ENCODE measurements at regions not wholly inside any gene's neighbourhood (a gene's known extent, or its start where the extent isn't known, plus 50 kb on each side); places are given as distances from the start of the nearest gene placed in this dataset.
"Not testable (repeated sequence)": the region's sequence is repeated elsewhere in the genome, so short reads cannot be mapped to it uniquely, and the experiment has no call there.

- H3K36me3 ChIP-seq (ENCODE audit: control insufficient read depth in 1 of 2, insufficient read depth in 2 of 2, low read length in 1 of 2), result no peaks in the 10 kb centered on the region
- no peaks in the 10 kb centered on the region for H3K4me1 ChIP-seq (ENCODE audit: control insufficient read depth in 1 of 2, insufficient read depth in 2 of 2, low read length in 2 of 2)
- 41 to 43% methylated on average over 3 of the region's 3 CpGs for WGBS, 2 donors
- no peak overlapping the region for H3K4me3 ChIP-seq (ENCODE audit: low read length in 2 of 2)
- H3K27me3 ChIP-seq (ENCODE audit: control insufficient read depth in 1 of 2, insufficient read depth in 2 of 2, low read length in 1 of 2), result no peaks in the 10 kb centered on the region
- intact Hi-C loops (cut with DNase I), result no loop called here
- DNase-seq (no peak), ATAC-seq (ENCODE audit: low FRiP score) (no peak)
- peaks cover 2% of the 10 kb centered on the region for H3K9me3 ChIP-seq (ENCODE audit: control insufficient read depth, low read length)
- H3K27ac ChIP-seq (ENCODE audit: low read depth in 1 of 2, low read length in 2 of 2), result no peak overlapping the region
Observed at GRCh38 chr3:140794507-140794906, 116.6 kb downstream of the TRIM42 start.

DNA sequence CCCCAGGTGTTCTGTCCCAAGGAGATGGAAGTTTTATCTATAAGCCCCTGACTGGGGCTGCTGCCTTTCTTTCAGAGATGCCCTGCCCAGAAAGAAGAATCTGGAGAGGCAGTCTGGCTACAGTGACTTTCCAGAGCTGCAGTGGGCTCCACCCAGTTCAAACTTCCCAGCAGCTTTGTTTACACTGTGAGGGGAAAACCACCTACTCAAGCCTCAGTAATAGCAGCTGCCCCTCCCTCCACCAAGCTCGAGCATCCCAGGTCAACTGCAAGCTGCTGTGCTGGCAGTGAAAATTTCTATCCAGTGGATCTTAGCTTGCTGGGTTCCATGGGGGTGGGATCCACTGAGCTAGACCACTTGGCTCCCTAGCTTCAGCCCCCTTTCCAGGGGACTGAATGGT is 125.0 kb downstream of the TRIM42 start:
- intact Hi-C loops (cut with DNase I); H3K27ac ChIP-seq (ENCODE audit: low read depth in 1 of 2, low read length in 2 of 2); H3K4me3 ChIP-seq (ENCODE audit: low read length in 2 of 2); H3K9me3 ChIP-seq (ENCODE audit: control insufficient read depth, low read length); H3K4me1 ChIP-seq (ENCODE audit: control insufficient read depth in 1 of 2, insufficient read depth in 2 of 2, low read length in 2 of 2); H3K36me3 ChIP-seq (ENCODE audit: control insufficient read depth in 1 of 2, insufficient read depth in 2 of 2, low read length in 1 of 2); H3K27me3 ChIP-seq (ENCODE audit: control insufficient read depth in 1 of 2, insufficient read depth in 2 of 2, low read length in 1 of 2); DNase-seq; ATAC-seq (ENCODE audit: low FRiP score): not testable (repeated sequence)
- WGBS, 2 donors, result 20 to 36% methylated on average over 1 of the region's 1 CpG

DNA sequence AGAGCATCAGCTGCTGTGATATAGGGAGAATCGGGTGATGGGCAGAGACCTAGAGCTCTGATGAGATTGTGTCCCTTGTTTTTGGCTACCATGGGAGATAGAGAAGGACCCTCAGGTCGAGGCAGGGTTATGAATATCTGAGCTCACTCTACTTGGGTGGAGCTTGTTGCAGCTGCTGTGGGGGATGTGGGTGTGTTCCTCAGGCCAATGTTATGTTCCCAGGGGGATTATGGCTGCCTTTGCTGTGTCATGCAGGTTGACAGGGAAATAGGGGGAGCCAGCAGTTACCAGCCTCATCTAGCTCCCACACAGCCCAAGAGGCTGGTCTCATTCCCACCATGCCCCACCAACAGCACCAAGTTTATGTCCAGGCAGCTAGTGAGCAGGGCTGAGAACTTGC is 131.5 kb downstream of the TRIM42 start:
- DNase-seq (no peak), ATAC-seq (ENCODE audit: low FRiP score) (no peak)
- Histone ChIP-seq H3K9me3 (ENCODE audit: control insufficient read depth, low read length) (peaks cover 1% of the 10 kb centered on the region), H3K27ac (ENCODE audit: low read depth in 1 of 2, low read length in 2 of 2) (no peak overlapping the region), H3K27me3 (ENCODE audit: control insufficient read depth in 1 of 2, insufficient read depth in 2 of 2, low read length in 1 of 2) (no peaks in the 10 kb centered on the region), H3K4me3 (ENCODE audit: low read length in 2 of 2) (no peak overlapping the region), H3K36me3 (ENCODE audit: control insufficient read depth in 1 of 2, insufficient read depth in 2 of 2, low read length in 1 of 2) (no peaks in the 10 kb centered on the region), H3K4me1 (ENCODE audit: control insufficient read depth in 1 of 2, insufficient read depth in 2 of 2, low read length in 2 of 2) (no peaks in the 10 kb centered on the region)
- intact Hi-C loops (cut with DNase I), result no loop called here
- WGBS, 2 donors, result 69 to 80% methylated on average over 2 of the region's 2 CpGs

- Histone ChIP-seq H3K4me1 (ENCODE audit: control insufficient read depth in 1 of 2, insufficient read depth in 2 of 2, low read length in 2 of 2) (no peaks in the 10 kb centered on the region), H3K4me3 (ENCODE audit: low read length in 2 of 2) (no peak overlapping the region), H3K27me3 (ENCODE audit: control insufficient read depth in 1 of 2, insufficient read depth in 2 of 2, low read length in 1 of 2) (no peaks in the 10 kb centered on the region), H3K9me3 (ENCODE audit: control insufficient read depth, low read length) (peaks cover 2% of the 10 kb centered on the region), H3K27ac (ENCODE audit: low read depth in 1 of 2, low read length in 2 of 2) (no peak overlapping the region), H3K36me3 (ENCODE audit: control insufficient read depth in 1 of 2, insufficient read depth in 2 of 2, low read length in 1 of 2) (no peaks in the 10 kb centered on the region)
- ATAC-seq (ENCODE audit: low FRiP score) (no peak), DNase-seq (no peak)
- WGBS, 2 donors, result 46 to 67% methylated on average over 6 of the region's 6 CpGs
- intact Hi-C loops (cut with DNase I), result no loop called here
Observed at GRCh38 chr3:140816372-140817195, 125.1 kb upstream of the SLC25A36 start.

DNA sequence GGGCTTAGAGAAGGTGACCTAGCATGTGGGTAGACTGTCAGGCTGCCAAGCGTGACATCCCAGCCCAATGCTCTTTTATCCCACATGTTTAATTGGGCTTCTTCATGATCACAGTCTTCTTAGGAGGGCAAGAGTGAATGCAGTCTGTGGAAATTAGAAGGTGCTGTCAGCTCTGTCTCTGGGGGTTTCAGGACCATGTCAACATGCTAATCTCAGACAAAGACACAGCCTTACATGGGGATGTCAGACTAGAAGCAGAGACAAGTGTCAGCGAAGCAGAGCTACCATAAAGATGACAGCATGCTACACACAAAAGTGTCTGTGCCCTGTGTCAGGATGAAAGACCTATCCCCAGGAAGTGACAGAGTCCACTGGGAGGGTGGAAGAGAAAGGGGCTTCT is 120.1 kb upstream of the SLC25A36 start:
- 85 to 89% methylated on average over 2 of the region's 2 CpGs for WGBS, 2 donors

GRCh38 chr3:140822401-140823047 is 119.1 kb upstream of the SLC25A36 start:
- WGBS, 2 donors, result 27 to 29% methylated on average over 3 of the region's 3 CpGs

More for the DNA sequence above, 120.1 kb upstream of the SLC25A36 start:
- peaks cover 2% of the 10 kb centered on the region for H3K9me3 ChIP-seq (ENCODE audit: control insufficient read depth, low read length)
- H3K4me3 ChIP-seq (ENCODE audit: low read length in 2 of 2), result no peak overlapping the region
- ATAC-seq (ENCODE audit: low FRiP score), result no peak
- no peak for DNase-seq
- no peaks in the 10 kb centered on the region for H3K36me3 ChIP-seq (ENCODE audit: control insufficient read depth in 1 of 2, insufficient read depth in 2 of 2, low read length in 1 of 2)
- intact Hi-C loops (cut with DNase I), result no loop called here
- no peak overlapping the region for H3K27ac ChIP-seq (ENCODE audit: low read depth in 1 of 2, low read length in 2 of 2)
- peaks cover 0 to 2% of the 10 kb centered on the region in 2 donors for H3K4me1 ChIP-seq (ENCODE audit: control insufficient read depth in 1 of 2, insufficient read depth in 2 of 2, low read length in 2 of 2)
- H3K27me3 ChIP-seq (ENCODE audit: control insufficient read depth in 1 of 2, insufficient read depth in 2 of 2, low read length in 1 of 2), result no peaks in the 10 kb centered on the region

DNA sequence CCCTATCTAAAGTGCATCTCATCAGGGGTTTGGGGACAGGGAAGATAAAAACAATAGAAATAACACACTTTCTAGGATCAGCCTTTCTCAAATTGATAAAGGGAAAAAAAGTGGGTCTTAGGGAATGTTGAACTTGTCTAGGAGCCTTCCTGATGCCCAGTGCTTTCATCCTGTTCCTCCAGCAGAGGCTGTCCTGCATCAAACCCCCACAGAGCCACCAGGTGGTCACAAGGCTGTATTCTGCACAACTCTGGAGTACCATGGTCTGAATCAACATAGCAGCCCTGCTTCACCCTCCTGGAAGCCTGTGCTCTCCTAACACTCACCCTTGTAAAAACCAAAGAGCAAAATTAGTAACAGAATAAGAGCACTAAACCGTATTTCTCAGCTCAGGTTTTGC is 118.5 kb upstream of the SLC25A36 start:
- intact Hi-C loops (cut with DNase I), result no loop called here
- H3K4me1 ChIP-seq (ENCODE audit: control insufficient read depth in 1 of 2, insufficient read depth in 2 of 2, low read length in 2 of 2), result peaks cover 0 to 2% of the 10 kb centered on the region in 2 donors
- no peak overlapping the region for H3K4me3 ChIP-seq (ENCODE audit: low read length in 2 of 2)
- DNase-seq (no peak), ATAC-seq (ENCODE audit: low FRiP score) (no peak)
- no peak overlapping the region for H3K27ac ChIP-seq (ENCODE audit: low read depth in 1 of 2, low read length in 2 of 2)
- no peaks in the 10 kb centered on the region for H3K27me3 ChIP-seq (ENCODE audit: control insufficient read depth in 1 of 2, insufficient read depth in 2 of 2, low read length in 1 of 2)
- H3K36me3 ChIP-seq (ENCODE audit: control insufficient read depth in 1 of 2, insufficient read depth in 2 of 2, low read length in 1 of 2), result no peaks in the 10 kb centered on the region
- WGBS, 2 donors, result 58 to 60% methylated on average over 1 of the region's 1 CpG
- peaks cover 2% of the 10 kb centered on the region for H3K9me3 ChIP-seq (ENCODE audit: control insufficient read depth, low read length)

More at GRCh38 chr3:140822401-140823047, 119.1 kb upstream of the SLC25A36 start:
- intact Hi-C loops (cut with DNase I), result no loop called here
- no peak overlapping the region for H3K4me3 ChIP-seq (ENCODE audit: low read length in 2 of 2)
- DNase-seq (no peak), ATAC-seq (ENCODE audit: low FRiP score) (no peak)
- peaks cover 0 to 2% of the 10 kb centered on the region in 2 donors for H3K4me1 ChIP-seq (ENCODE audit: control insufficient read depth in 1 of 2, insufficient read depth in 2 of 2, low read length in 2 of 2)
- H3K36me3 ChIP-seq (ENCODE audit: control insufficient read depth in 1 of 2, insufficient read depth in 2 of 2, low read length in 1 of 2), result no peaks in the 10 kb centered on the region
- no peaks in the 10 kb centered on the region for H3K27me3 ChIP-seq (ENCODE audit: control insufficient read depth in 1 of 2, insufficient read depth in 2 of 2, low read length in 1 of 2)
- peaks cover 2% of the 10 kb centered on the region for H3K9me3 ChIP-seq (ENCODE audit: control insufficient read depth, low read length)
- no peak overlapping the region for H3K27ac ChIP-seq (ENCODE audit: low read depth in 1 of 2, low read length in 2 of 2)

- peaks cover 0 to 2% of the 10 kb centered on the region in 2 donors for H3K4me1 ChIP-seq (ENCODE audit: control insufficient read depth in 1 of 2, insufficient read depth in 2 of 2, low read length in 2 of 2)
- H3K9me3 ChIP-seq (ENCODE audit: control insufficient read depth, low read length), result peaks cover 2% of the 10 kb centered on the region
- H3K27ac ChIP-seq (ENCODE audit: low read depth in 1 of 2, low read length in 2 of 2), result no peak overlapping the region
- H3K27me3 ChIP-seq (ENCODE audit: control insufficient read depth in 1 of 2, insufficient read depth in 2 of 2, low read length in 1 of 2), result no peaks in the 10 kb centered on the region
- WGBS, 2 donors, result 75 to 79% methylated on average over 1 of the region's 1 CpG
- DNase-seq (no peak), ATAC-seq (ENCODE audit: low FRiP score) (no peak)
- intact Hi-C loops (cut with DNase I), result no loop called here
- H3K36me3 ChIP-seq (ENCODE audit: control insufficient read depth in 1 of 2, insufficient read depth in 2 of 2, low read length in 1 of 2), result no peaks in the 10 kb centered on the region
- H3K4me3 ChIP-seq (ENCODE audit: low read length in 2 of 2), result no peak overlapping the region
Observed at GRCh38 chr3:140827894-140828293, 113.7 kb upstream of the SLC25A36 start.

DNA sequence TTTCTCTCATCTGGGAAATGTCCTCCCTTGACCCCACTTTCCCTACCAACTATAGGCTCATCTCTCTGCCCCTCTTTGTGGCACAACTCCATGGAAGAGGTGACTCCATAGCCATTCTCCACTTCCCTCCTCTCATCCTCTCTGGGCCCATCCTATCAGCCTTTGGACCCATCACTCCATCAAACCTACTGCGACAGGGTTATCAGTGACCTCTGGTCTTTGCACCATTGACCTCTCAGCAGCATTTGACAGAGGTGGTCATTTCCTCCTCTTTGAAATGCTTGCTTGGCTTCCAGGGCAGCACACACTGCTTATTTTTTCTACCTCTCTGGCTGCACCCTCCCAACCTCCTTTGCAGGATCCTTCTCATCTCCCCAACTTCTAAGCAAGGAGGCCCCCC is 113.1 kb upstream of the SLC25A36 start:
- no peak for ATAC-seq (ENCODE audit: low FRiP score)
- H3K4me1 ChIP-seq (ENCODE audit: control insufficient read depth in 1 of 2, insufficient read depth in 2 of 2, low read length in 2 of 2), result peaks cover 0 to 2% of the 10 kb centered on the region in 2 donors
- intact Hi-C loops (cut with DNase I), result no loop called here
- H3K27ac ChIP-seq (ENCODE audit: low read depth in 1 of 2, low read length in 2 of 2), result no peak overlapping the region
- no peak overlapping the region for H3K4me3 ChIP-seq (ENCODE audit: low read length in 2 of 2)
- H3K27me3 ChIP-seq (ENCODE audit: control insufficient read depth in 1 of 2, insufficient read depth in 2 of 2, low read length in 1 of 2), result no peaks in the 10 kb centered on the region
- WGBS, 2 donors, result 77 to 89% methylated on average over 1 of the region's 1 CpG
- peaks cover 2% of the 10 kb centered on the region for H3K9me3 ChIP-seq (ENCODE audit: control insufficient read depth, low read length)
- no peak for DNase-seq
- no peaks in the 10 kb centered on the region for H3K36me3 ChIP-seq (ENCODE audit: control insufficient read depth in 1 of 2, insufficient read depth in 2 of 2, low read length in 1 of 2)

All from aorta (tissue), 5 donors.